GM18951 (cell line): ENCODE measurements at regions not wholly inside any gene's neighbourhood (a gene's known extent, or its start where the extent isn't known, plus 50 kb on each side); places are given as distances from the start of the nearest gene placed in this dataset.
"Not testable (repeated sequence)": the region's sequence is repeated elsewhere in the genome, so short reads cannot be mapped to it uniquely, and the experiment has no call there.

Source experiments
- POLR2A ChIP-seq: IDR thresholded peaks from 4 replicates; pipeline ENCODE4 v1.6.1; 2011; ENCODE audit warnings: mild to moderate bottlenecking; ENCODE audit not compliant: insufficient read length, insufficient read depth; ENCODE audit errors: extremely low read depth
- in situ Hi-C: fragments of 300-500 bp; cut with MboI; formaldehyde crosslinking; loops from one replicate; pipeline ENCODE4 v1.12.0; 2022; ENCODE audit warnings: low sequenced_read_pairs, mixed read lengths, inconsistent platforms; ENCODE audit not compliant: unreplicated experiment

DNA sequence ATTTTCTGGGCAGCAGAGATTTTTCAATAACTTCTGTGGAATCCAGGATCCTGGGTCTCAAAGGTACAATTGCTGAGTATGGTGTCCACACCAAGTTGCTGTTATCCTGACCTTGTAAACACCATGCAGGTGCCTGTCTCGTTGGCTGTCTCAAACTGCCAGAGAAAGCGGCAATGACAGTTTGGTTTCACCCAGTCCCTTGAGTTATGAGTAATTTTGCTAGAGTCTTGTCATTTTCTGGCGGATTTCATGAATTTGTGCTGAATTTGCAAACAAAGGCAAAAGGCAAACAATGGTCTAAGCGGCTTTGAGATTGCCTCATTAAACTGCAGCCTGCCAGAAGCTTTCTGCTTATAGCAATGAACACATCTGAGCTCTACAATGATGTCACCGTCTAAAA lies 847.9 kb downstream of the RAB28 start:
- in situ Hi-C loops, result no loop called here
- no peak for TF ChIP-seq POLR2A

DNA sequence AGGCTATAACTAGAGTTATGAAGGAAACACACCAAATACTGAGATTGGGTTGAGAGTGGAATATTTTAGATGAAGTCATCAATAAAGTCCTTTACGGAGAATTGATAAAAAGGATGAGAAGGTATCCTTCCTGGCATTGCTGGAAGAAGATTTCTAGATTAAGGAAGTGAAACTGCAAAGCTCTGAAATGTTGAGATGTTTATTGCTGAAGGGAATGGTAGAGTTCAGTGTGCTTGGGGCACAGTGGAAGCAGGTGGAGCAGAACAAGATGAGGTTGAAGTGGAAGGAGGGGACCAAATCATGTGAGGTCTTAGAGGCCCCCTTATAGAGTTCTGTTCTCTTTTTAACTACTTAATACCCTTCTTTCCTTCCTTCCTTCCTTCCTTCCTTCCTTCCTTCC lies 848.5 kb downstream of the RAB28 start:
- in situ Hi-C loops, result no loop called here
- TF ChIP-seq POLR2A, result no peak

DNA sequence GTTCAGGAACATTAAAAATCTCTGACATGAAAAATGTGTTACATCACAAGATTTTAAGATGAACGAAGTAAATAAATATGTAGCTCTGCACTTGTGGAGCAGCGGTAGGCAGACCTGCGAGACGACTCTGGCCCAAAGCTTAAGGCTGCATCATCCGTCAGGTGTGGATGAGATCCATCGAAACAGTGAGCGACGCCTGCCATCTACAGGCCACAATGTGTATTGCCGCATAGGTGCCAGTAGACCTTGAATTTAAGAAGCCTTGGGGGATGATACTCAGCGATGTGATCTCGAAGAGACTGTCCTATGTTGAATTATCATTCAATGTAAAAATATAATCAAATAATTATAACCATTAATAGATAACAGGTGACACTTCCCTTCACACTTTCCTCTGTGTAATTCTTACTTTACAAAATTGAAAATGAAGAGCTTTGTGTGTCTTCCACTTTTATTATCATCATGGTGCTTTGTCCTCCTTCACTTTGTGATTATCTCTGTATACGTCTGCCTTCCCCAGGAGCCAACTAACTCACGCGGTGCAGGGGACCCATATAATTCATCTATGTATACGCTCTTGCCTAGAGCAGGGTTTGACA lies 851.0 kb downstream of the RAB28 start:
- TF ChIP-seq POLR2A, result no peak
- in situ Hi-C loops, result no loop called here

DNA sequence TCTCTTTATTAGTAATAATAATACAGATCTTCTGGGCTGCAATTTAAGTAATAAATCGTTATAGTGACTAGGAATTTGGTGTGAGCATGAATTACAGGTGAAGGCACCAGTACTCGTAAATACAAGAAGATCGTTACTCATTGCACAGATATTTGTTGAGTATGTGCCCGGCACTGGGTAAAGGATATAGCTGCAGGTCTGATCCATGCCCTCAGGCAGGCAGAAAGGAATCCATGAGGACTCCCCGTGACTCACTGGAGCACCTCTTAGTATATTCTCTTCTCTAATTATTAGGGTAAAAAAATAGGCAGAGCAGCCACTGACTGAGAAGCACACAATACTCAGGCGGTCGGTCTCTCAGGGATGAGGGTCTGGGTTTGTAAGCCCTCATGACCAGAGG lies 868.3 kb downstream of the RAB28 start:
- no peak for TF ChIP-seq POLR2A
- in situ Hi-C loops, result no loop called here

DNA sequence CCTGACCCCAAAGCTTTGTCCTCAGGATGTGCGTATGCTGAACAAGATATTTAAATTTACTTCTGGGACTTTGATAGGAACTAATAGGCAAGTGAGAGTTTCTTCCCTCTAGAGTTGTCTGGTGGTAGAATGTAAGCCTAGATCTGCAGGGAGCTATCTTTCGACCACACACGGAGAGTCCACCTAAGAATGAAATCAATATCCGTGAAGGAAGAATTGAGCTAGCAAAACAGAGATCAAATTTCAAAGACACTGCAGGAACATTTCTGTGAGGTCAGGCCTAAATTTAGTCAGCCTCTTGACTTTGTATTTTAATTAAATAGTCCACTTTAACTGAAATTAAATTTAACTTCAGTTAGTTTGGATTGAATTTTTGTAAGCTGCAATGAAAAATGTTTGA lies 871.3 kb downstream of the RAB28 start:
- in situ Hi-C loops, result no loop called here

DNA sequence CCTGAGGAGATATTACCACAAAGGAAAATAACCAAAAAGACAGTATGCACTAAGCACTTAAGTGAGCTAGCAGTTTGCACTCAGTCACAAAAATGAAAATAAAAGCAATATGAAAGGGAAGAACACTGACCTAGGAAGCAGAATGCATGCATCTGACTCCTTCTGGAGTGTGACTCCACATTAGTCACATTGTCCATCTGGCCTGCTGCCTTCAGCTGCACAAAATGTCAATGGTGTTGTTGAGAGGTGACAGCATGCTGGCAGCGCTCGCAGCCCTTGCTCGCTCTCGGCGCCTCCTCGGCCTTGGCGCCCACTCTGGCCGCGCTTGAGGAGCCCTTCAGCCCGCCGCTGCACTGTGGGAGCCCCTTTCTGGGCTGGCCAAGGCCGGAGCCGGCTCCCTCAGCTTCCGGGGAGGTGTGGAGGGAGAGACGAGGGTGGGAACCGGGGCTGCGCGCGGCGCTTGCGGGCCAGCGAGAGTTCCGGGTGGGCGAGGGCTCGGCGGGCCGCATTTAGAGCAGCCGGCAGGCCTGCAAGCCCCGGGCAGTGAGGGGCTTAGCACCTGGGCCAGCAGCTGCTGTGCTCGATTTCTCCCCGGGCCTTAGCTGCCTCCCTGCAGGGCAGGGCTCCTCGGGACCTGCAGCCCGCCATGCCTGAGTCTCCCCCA lies 874.8 kb downstream of the RAB28 start:
- in situ Hi-C loops, result not testable (repeated sequence)

More for the DNA sequence above, 871.3 kb downstream of the RAB28 start:
- no peak for TF ChIP-seq POLR2A

DNA sequence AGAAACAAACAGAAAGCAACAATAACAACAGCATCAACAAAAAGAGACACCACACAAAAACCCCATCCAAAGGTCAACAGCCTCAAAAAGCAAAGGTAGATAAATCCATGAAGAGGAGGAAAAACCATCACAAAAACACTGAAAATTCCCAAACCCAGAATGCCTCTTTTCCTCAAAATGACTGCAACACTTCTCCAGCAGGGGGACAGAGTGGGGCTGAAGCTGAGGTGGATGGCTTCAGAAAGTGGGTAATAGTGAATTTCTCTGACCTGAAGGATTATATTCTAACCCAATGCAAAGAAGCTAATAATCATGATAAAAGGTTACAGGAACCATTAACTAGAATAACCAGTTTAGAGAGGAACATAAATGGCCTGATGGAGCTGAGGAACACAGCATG lies 888.2 kb downstream of the RAB28 start:
- in situ Hi-C loops, result no loop called here
- no peak for TF ChIP-seq POLR2A

DNA sequence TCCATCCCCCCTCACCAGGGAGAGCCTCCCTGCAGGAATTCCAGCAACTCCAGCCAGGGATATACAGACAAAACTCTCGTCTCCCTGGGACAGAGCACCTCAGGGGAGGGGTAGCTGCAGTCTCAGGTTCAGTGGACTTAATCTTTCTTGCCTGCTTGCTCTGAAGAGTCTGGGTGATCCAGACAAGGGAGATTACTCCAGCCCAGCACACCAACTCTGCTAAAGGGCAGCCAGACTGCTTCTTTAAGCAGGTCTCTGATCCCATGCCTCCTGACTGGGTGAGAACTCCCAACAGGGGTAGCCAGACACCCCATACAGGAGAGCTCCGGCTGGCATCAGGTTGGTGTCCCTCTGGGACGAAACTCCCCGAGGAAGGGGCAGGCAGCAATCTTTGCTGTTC lies 888.7 kb downstream of the RAB28 start:
- in situ Hi-C loops, result no loop called here
- no peak for TF ChIP-seq POLR2A

DNA sequence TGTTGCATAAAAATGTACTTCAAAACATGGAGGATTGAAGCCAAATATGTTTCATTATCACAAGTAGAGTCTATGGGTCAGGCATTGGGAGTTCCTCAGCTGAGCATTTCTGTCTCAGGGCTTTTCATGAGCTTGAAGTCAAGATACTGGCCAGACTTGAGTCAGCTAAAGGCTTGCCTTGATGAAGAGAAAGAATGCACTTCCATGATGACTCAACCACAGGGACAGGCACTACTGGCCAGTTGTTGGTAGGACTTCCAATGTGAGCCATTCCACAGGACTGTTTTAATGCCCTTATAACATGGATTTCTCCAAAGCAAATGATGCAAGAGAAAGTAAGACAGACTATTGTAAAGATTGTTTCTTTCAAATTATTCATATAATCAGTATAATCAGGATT lies 895.6 kb downstream of the RAB28 start:
- in situ Hi-C loops, result no loop called here
- TF ChIP-seq POLR2A, result no peak

DNA sequence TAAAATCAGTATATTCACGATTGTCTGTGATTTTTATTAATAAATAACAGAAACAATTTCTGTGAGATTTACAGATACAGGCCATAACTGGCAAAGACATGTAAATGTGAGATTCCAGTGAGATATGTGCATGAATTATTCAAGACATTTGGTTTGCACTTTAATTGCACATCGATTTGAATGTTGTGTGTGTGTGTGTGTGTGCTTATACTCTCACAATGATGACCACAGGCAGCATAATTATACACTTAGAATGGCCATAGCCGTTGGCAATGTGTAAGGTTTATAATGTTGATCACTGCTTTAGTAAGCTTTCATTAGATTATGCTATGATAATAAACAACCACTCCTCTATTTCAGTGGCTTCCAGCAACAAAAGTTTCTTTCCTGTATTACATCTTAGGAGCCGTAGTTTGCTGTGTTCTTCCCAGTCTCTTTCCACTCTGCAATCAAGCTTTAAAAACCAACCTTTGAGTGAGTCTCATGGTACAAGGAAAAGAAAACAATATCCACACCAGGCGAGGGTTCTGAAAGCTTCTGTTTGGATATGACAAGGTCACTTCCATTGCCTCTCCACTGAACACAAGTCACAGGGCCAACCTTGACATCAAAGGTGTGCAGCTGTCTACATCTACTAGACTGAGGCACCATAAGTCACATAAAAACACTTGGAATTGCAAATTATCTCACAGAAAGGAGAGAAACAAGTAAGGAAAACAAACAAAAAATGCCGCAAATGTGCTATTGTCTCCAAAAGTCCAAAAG lies 897.7 kb downstream of the RAB28 start:
- TF ChIP-seq POLR2A, result no peak
- in situ Hi-C loops, result no loop called here

DNA sequence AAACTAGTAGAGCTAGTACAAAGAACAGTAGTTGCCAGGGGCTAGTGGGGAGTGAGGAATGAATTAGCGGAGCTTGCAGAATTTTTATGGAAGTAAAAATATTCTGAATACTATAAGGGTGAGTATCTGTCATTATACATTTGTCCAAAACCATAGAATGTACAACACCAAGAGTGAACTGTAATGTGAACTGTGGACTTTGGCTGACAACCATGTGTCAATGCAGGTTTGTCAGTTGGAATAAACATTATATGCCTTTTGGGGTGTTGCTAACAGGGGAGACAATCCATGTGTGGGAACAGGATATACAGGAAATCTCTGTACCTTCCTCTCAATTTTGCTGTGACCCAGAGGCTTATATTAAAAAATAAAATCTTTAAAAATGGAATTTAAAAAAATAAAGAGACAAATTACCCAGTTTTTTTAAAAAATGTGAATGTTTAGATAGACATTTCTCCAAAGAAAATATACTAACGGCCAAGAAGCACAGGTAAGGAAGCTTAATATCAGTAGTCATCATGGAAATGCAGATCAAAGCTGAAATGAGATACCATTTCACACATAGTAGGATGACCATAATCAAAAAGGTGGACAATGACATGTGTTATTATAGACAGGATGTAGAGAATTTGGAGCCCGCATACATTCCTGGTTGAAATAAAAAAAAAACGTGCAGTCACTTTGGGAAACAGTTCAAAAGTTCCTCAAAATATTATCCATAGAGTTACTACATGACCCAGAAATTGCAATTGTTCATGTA lies 899.8 kb downstream of the RAB28 start:
- no peak for TF ChIP-seq POLR2A
- in situ Hi-C loops, result no loop called here

DNA sequence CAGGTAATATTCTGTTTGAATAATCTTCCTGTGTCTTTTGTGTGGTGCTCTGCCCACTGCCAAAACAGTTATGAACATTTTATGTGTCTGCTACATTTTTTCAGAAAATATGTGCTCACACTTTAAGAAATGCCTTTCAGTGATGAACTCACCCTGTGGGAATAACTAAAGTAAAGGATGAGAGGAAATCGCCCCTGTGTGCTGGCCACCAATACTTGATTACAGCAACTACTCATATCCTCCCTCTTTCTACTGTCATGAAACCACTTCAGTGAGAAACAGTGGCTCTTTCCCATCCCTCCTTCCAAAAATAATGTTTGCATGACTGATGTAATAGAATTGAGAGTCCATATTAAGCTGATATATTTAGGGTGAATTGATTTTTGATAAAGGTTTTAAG lies 900.9 kb downstream of the RAB28 start:
- no peak for TF ChIP-seq POLR2A
- in situ Hi-C loops, result no loop called here

DNA sequence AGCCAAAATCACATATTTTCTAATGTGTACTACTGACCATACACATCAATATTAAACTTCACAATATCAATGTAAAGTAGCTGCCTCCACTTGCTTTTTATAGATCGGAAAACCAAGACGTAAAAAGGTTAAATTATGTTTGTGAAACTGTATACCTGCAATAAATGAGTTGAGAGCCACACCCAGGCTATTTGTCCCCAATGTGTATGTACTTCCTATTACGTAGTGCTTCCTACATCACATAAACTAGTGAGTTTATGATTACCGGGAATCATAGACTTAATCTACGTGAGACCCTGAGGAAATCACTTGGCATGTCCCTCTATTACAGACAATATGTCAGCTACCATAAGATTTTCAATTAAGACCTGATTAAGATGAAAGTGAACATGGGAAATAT lies 903.4 kb downstream of the RAB28 start:
- in situ Hi-C loops, result no loop called here
- no peak for TF ChIP-seq POLR2A

DNA sequence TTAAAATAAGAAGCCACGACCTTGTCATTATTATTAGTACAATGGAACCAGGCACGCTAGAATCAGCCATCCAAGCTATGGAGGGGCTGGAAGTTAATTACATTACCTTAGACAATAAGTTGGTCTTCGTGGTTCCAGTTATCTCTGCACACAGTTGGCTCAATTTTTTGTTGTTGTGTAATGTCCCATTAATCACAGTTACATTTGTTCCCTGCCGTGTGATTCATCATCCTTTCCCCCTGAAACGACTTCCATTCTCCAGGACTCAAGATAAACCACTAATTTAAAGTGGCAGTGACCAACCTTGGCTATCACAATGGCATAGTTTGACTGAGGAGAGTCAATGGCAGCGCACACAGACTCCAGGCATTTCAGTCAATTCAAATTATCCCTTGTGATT lies 905.0 kb downstream of the RAB28 start:
- TF ChIP-seq POLR2A, result no peak
- in situ Hi-C loops, result no loop called here

DNA sequence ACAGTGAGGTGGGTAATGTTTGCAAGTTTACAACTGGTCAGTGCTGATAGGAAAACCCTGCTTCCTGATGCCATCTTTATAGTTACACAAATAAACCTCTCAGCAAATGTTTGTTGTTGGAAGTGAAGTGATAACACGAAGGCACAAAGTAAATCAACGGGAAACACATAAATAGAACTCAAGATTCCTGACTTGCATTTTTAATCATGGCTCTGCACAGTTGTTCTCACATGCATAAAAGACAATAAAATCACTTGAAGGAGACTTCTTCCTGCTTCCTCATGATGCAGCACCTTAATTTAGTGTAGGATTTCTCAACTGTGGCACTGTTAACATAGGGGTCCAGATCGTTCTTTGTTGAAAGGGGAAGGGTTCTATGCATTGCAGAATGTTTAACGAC lies 907.7 kb downstream of the RAB28 start:
- in situ Hi-C loops, result no loop called here
- no peak for TF ChIP-seq POLR2A
